Stomach (tissue), 8 donors: ENCODE measurements at regions not wholly inside any gene's neighbourhood (a gene's known extent, or its start where the extent isn't known, plus 50 kb on each side); places are given as distances from the start of the nearest gene placed in this dataset.

Source experiments
- DNase-seq, 2 donors: peaks; one replicate each; pipeline versions ENCODE4 v3.0.0 to v3.0.0-alpha.2; 2013 to 2019
- H3K27ac ChIP-seq, 5 donors: fragments of 200-600 bp in 4 of 5; sonication (generic) in 4 of 5; one replicate each; pipeline ENCODE4 v1.5.1; 2013 to 2019; ENCODE audit warnings: mild to moderate bottlenecking in 1 of 5, moderate library complexity in 1 of 5
- H3K27me3 ChIP-seq, 3 donors: fragments of 200-600 bp; sonication (generic); one replicate each; pipeline ENCODE4 v1.5.1; 2017 to 2019; ENCODE audit warnings: mixed run types in 1 of 3
- H3K36me3 ChIP-seq, 4 donors: fragments of 200-600 bp; sonication (generic); 1 replicate in 3 of 4; 2 replicates in 1 of 4; pipeline ENCODE4 v1.5.1; 2016 to 2019
- H3K4me1 ChIP-seq, 4 donors: fragments of 200-600 bp; sonication (generic); one replicate each; pipeline ENCODE4 v1.5.1; 2016 to 2019
- H3K4me3 ChIP-seq, 4 donors: fragments of 200-600 bp; sonication (generic) in 3 of 4; one replicate each; pipeline ENCODE4 v1.5.1; 2016 to 2019; ENCODE audit warnings: mild to moderate bottlenecking in 1 of 4
- H3K9me3 ChIP-seq, 4 donors: fragments of 200-600 bp; sonication (generic); one replicate each; pipeline ENCODE4 v1.5.1; 2016 to 2019
- EP300 ChIP-seq: sonication (generic); formaldehyde crosslinking; IDR thresholded peaks from one replicate; pipeline ENCODE4 v1.6.1; 2017; ENCODE audit warnings: antibody characterized with exemption
- POLR2A ChIP-seq, 4 donors: fragments of 450-650 bp; IDR thresholded peaks; one replicate each; pipeline ENCODE4 v1.6.1; 2016; ENCODE audit warnings: antibody characterized with exemption in 4 of 4, control low read depth in 2 of 4, mild to moderate bottlenecking in 1 of 4, moderate library complexity in 1 of 4
- POLR2AphosphoS5 ChIP-seq, 3 donors: sonication (generic); formaldehyde crosslinking; IDR thresholded peaks; one replicate each; pipeline ENCODE4 v1.6.1; 2016; ENCODE audit warnings: antibody characterized with exemption in 3 of 3
- WGBS, 5 donors: extraction: QIAGEN DNeasy Blood & Tissue Kit in 3 of 5; methylation state at CpG; one replicate each; pipeline versions ENCODE4 v1.1.5 to v1.1.7; 2013 to 2018; 5-methylcytosine and 5-hydroxymethylcytosine counted together
- intact Hi-C: fragments of 100-400 bp; cut with DNase I; formaldehyde crosslinking; loops from one replicate; pipeline ENCODE4 v1.15.1; 2023; ENCODE audit warnings: low total_unique reads
- TF ChIP-seq, protein P1 (sequence below), 7 experiments: fragments of 450-650 bp in 4 of 7; fragments of 200-600 bp in 3 of 7; sonication (generic) in 3 of 7; IDR thresholded peaks; one replicate each; pipeline ENCODE4 v1.5.1; 2016 to 2019; ENCODE audit warnings: antibody characterized with exemption in 7 of 7, control low read depth in 2 of 7, mild to moderate bottlenecking in 1 of 7
- donor health status: healthy with polysubstance abuse.
- donor health status: Bipolar disorder and iron deficiency.
- donor health status: healthy.

DNA sequence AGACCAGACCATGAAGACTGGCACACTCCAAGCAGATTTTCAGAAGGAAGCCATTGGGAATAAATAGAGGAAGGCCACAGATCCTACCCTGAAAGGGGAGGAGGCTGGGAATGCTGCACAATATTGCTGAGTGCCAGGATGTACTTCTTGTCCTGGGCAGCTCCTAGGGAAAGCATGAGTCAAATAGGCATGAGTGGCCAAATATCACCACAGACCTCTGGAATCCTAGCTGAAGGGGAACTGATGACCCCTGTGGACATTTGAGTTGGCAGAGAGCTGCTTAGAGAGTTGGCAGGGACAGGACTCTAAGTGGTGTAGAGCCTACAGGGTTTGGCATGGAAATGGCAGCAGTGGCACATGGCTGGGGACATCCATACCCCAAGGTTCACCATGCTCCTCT, 234.3 kb upstream of the TRPC4 start:
- Histone ChIP-seq H3K36me3 (no peaks in the 10 kb centered on the region), H3K27ac (no peak overlapping the region), H3K4me1 (no peaks in the 10 kb centered on the region), H3K4me3 (no peak overlapping the region), H3K9me3 (peaks cover 0 to 9% (median 3%) of the 10 kb centered on the region in 4 donors), H3K27me3 (no peaks in the 10 kb centered on the region)
- no peak for DNase-seq
- intact Hi-C loops, result no loop called here
- TF ChIP-seq EP300 (no peak), POLR2AphosphoS5 (IDR thresholded peaks at IDR 0.05) (no peak), POLR2A (IDR thresholded peaks at IDR 0.05) (no peak)
- TF ChIP-seq, protein P1, sequence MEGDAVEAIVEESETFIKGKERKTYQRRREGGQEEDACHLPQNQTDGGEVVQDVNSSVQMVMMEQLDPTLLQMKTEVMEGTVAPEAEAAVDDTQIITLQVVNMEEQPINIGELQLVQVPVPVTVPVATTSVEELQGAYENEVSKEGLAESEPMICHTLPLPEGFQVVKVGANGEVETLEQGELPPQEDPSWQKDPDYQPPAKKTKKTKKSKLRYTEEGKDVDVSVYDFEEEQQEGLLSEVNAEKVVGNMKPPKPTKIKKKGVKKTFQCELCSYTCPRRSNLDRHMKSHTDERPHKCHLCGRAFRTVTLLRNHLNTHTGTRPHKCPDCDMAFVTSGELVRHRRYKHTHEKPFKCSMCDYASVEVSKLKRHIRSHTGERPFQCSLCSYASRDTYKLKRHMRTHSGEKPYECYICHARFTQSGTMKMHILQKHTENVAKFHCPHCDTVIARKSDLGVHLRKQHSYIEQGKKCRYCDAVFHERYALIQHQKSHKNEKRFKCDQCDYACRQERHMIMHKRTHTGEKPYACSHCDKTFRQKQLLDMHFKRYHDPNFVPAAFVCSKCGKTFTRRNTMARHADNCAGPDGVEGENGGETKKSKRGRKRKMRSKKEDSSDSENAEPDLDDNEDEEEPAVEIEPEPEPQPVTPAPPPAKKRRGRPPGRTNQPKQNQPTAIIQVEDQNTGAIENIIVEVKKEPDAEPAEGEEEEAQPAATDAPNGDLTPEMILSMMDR (IDR thresholded peaks at IDR 0.05), result no peak

DNA sequence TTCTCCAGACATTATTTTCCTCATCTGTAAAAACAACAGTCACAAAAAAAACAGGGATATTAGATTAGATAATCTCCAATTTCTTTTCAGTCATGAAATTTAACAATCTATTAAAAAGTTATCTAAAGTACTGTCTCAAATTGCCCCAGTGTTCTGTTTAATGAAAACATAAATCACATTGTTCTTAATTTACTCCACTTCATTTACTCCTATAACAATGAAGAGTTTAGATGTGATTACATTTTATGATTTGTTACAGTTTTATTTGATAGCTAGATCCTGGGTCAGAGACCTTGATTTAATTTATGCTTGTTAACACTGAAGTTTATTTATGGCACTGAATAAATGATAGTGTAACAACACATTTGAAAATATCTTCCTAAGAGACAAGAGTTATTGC, 230.2 kb upstream of the TRPC4 start:
- Histone ChIP-seq H3K4me3 (no peak overlapping the region), H3K27ac (no peak overlapping the region), H3K9me3 (no peaks in the 10 kb centered on the region), H3K36me3 (no peaks in the 10 kb centered on the region), H3K4me1 (no peaks in the 10 kb centered on the region), H3K27me3 (no peaks in the 10 kb centered on the region)
- no peak for DNase-seq
- TF ChIP-seq POLR2AphosphoS5 (IDR thresholded peaks at IDR 0.05) (no peak), POLR2A (IDR thresholded peaks at IDR 0.05) (no peak), EP300 (no peak)
- TF ChIP-seq, protein P1 (IDR thresholded peaks at IDR 0.05), result no peak
- intact Hi-C loops, result no loop called here

DNA sequence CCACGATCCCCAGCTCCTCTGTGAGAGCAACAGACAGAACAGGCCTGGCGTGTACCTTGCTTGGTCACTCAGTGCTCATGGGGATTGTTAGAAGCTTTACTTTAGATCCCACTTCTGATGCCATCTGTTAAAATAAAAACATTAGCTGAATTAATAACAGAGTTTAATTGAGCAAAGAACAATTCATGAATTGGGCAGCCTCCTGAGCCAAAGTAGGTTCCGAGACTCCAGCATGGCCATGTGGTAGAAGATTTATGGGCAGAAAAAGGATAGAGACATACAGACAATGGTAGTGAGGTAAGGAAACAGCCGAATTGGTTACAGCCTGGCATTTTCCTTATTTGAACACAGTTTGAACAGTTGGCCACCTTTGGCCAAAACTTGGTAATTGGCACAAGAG, 223.9 kb upstream of the TRPC4 start:
- no peak overlapping the region for H3K4me3 ChIP-seq
- H3K9me3 ChIP-seq, result no peaks in the 10 kb centered on the region
- no peaks in the 10 kb centered on the region for H3K36me3 ChIP-seq
- H3K4me1 ChIP-seq, result no peaks in the 10 kb centered on the region
- no peak overlapping the region for H3K27ac ChIP-seq
- no peak for DNase-seq
- 88 to 96% (median 92%) methylated on average over 4 of the region's 4 CpGs for WGBS, 5 donors
- intact Hi-C loops, result no loop called here
- TF ChIP-seq EP300 (no peak), POLR2AphosphoS5 (IDR thresholded peaks at IDR 0.05) (no peak), POLR2A (IDR thresholded peaks at IDR 0.05) (no peak)
- TF ChIP-seq, protein P1 (IDR thresholded peaks at IDR 0.05), result no peak
- H3K27me3 ChIP-seq, result no peaks in the 10 kb centered on the region

DNA sequence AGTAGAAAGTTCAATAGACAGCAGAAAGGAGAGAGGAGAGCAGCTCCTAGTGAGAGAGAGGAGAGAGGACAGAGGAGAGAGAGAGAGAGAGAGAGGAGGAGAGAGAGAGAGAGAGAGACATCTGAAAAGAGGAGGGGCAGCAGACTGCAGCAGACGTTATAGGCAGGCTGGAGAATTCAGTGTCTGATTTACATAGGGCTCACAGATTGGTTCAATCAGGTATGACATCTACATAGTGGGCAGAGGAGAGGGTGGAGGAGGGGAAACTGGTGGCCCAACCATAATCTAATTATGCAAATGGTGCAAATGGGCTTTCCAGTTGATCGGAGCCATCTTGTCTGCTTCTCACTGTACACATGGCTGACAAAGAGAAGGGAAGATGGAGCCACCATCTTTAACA, 221.3 kb upstream of the TRPC4 start:
- Histone ChIP-seq H3K4me1 (no peaks in the 10 kb centered on the region), H3K9me3 (peaks cover 0 to 19% (median 13%) of the 10 kb centered on the region in 4 donors), H3K36me3 (peaks cover 0 to 10% (median 6%) of the 10 kb centered on the region in 4 donors), H3K27me3 (no peaks in the 10 kb centered on the region), H3K4me3 (no peak overlapping the region), H3K27ac (no peak overlapping the region)
- intact Hi-C loops, result no loop called here
- no peak for DNase-seq
- TF ChIP-seq EP300 (no peak), POLR2AphosphoS5 (IDR thresholded peaks at IDR 0.05) (no peak), POLR2A (IDR thresholded peaks at IDR 0.05) (no peak)
- TF ChIP-seq, protein P1 (IDR thresholded peaks at IDR 0.05), result no peak
- WGBS, 5 donors, result 25 to 73% (median 56%) methylated on average over 2 of the region's 2 CpGs
